ENCODE measurements at regions not wholly inside any gene's neighbourhood (a gene's known extent, or its start where the extent isn't known, plus 50 kb on each side); places are given as distances from the start of the nearest gene placed in this dataset.

- 91 to 93% methylated on average over 5 of the region's 5 CpGs for WGBS, 2 donors
- intact Hi-C loops (cut with DNase I): no loop called here
- Histone ChIP-seq H3K4me1 (no peaks in the 10 kb centered on the region), H3K4me3 (no peak overlapping the region), H3K9me3 (peaks cover 0 to 1% (median 0%) of the 10 kb centered on the region in 11 donors), H3K27ac (no peak overlapping the region), H3K27me3 (peaks cover 0 to 13% (median 0%) of the 10 kb centered on the region in 7 donors), H3K36me3 (no peaks in the 10 kb centered on the region)
- DNase-seq (no peak), ATAC-seq (no peak)
- TF ChIP-seq, protein P1, sequence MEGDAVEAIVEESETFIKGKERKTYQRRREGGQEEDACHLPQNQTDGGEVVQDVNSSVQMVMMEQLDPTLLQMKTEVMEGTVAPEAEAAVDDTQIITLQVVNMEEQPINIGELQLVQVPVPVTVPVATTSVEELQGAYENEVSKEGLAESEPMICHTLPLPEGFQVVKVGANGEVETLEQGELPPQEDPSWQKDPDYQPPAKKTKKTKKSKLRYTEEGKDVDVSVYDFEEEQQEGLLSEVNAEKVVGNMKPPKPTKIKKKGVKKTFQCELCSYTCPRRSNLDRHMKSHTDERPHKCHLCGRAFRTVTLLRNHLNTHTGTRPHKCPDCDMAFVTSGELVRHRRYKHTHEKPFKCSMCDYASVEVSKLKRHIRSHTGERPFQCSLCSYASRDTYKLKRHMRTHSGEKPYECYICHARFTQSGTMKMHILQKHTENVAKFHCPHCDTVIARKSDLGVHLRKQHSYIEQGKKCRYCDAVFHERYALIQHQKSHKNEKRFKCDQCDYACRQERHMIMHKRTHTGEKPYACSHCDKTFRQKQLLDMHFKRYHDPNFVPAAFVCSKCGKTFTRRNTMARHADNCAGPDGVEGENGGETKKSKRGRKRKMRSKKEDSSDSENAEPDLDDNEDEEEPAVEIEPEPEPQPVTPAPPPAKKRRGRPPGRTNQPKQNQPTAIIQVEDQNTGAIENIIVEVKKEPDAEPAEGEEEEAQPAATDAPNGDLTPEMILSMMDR (IDR thresholded peaks at IDR 0.05): no peak
Measured at GRCh38 chrX:150185766-150186165, 177.4 kb upstream of the MAMLD1 start.

- intact Hi-C loops (cut with DNase I): no loop called here
- ATAC-seq: no peak
- Histone ChIP-seq H3K4me3 (no peak overlapping the region), H3K27me3 (no peaks in the 10 kb centered on the region), H3K27ac (no peak overlapping the region), H3K9me3 (no peaks in the 10 kb centered on the region), H3K4me1 (no peaks in the 10 kb centered on the region), H3K36me3 (no peaks in the 10 kb centered on the region)
- DNase-seq: no peak
- TF ChIP-seq, protein P1 (IDR thresholded peaks at IDR 0.05): no peak
- 86 to 90% methylated on average over 5 of the region's 5 CpGs for WGBS, 2 donors
Measured at GRCh38 chrX:150192816-150193215, 170.3 kb upstream of the MAMLD1 start.

DNA sequence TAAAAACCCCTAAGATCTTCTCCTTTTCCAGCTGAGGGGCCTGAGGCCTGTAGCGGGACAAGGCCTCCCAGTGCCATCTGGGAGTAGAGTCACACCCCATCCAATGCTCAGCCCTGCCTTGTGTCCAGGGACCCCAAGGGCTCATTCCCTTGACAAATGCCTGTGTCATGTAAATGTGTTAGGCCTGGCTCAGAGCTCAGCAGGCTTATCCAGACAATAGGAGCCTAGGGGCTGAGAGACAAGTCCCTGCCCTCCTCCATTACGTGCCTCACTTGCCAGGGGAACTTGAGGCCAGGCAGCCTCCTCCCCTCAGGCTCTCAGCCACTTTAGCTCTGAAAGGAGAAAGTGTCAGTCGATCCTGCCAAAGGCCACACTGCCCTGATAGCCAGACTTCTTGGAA is 166.8 kb upstream of the MAMLD1 start:
- Histone ChIP-seq H3K36me3 (no peaks in the 10 kb centered on the region), H3K9me3 (no peaks in the 10 kb centered on the region), H3K4me3 (no peak overlapping the region), H3K27me3 (no peaks in the 10 kb centered on the region), H3K4me1 (peaks cover 0 to 11% (median 0%) of the 10 kb centered on the region in 9 donors), H3K27ac (no peak overlapping the region)
- TF ChIP-seq, protein P1 (IDR thresholded peaks at IDR 0.05): no peak
- DNase-seq (no peak), ATAC-seq (no peak)
- WGBS, 2 donors: 81 to 92% methylated on average over 3 of the region's 3 CpGs
- intact Hi-C loops (cut with DNase I): no loop called here

DNA sequence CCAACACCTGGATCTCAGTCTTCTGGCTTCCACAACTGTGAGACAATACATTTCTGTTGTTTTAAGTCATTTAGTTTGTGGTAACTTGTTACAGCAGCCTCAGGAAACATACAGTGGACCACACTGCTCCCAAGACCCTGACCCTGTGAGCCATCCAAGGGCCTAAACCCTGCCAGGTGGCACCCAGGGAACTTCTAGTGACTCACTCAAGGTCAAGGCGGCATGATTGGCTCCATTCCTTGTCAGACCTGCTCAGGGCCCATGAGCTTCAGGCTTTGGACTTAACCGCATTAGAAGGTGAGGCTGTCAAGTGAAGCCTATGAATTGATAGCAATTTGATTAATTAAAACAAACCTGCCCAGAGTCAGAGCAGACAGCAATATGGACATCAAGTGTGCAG is 165.7 kb upstream of the MAMLD1 start:
- DNase-seq (no peak), ATAC-seq (no peak)
- Histone ChIP-seq H3K27me3 (no peaks in the 10 kb centered on the region), H3K4me1 (peaks cover 0 to 19% (median 0%) of the 10 kb centered on the region in 9 donors), H3K9me3 (no peaks in the 10 kb centered on the region), H3K27ac (no peak overlapping the region), H3K36me3 (no peaks in the 10 kb centered on the region), H3K4me3 (no peak overlapping the region)
- TF ChIP-seq, protein P1 (IDR thresholded peaks at IDR 0.05): no peak
- 100% methylated on average over 2 of the region's 2 CpGs for WGBS, 2 donors
- intact Hi-C loops (cut with DNase I): no loop called here

Measured in heart right ventricle (tissue), 16 donors.